BJ (cell line): ENCODE measurements at regions not wholly inside any gene's neighbourhood (a gene's known extent, or its start where the extent isn't known, plus 50 kb on each side); places are given as distances from the start of the nearest gene placed in this dataset.

Experiments used
- CTCF ChIA-PET: fragments of 350-600 bp; formaldehyde crosslinking; extraction: SDS; loops from one replicate; lab custom pipeline; 2021; ENCODE audit warnings: antibody characterized with exemption, inconsistent platforms; lab: Yijun Ruan, JAX
- POLR2A ChIA-PET: fragments of 300-600 bp; sonication (Branson Sonifier 250); formaldehyde crosslinking; extraction: SDS; loops from one replicate; lab custom pipeline; 2021; ENCODE audit warnings: antibody characterized with exemption; lab: Charles Lee
- DNase-seq: peaks from one replicate; pipeline ENCODE4 v3.0.0-alpha.2; 2011; ENCODE audit warnings: low read depth
- H3K27me3 ChIP-seq: 2 replicates; pipeline ENCODE4 v1.6.0; 2011; ENCODE audit warnings: low read length; ENCODE audit not compliant: control insufficient read depth, insufficient read depth
- H3K36me3 ChIP-seq: 2 replicates; pipeline ENCODE4 v1.5.1; 2011; ENCODE audit warnings: low read length; ENCODE audit not compliant: control insufficient read depth, insufficient read depth
- H3K4me3 ChIP-seq: 2 replicates; pipeline ENCODE4 v1.5.1; 2011; ENCODE audit warnings: low read depth, mild to moderate bottlenecking, control low read depth, low read length
- TF ChIP-seq, protein P1 (sequence below): IDR thresholded peaks from 2 replicates; pipeline ENCODE4 v1.5.1; 2011; ENCODE audit warnings: low read depth, mild to moderate bottlenecking, control low read depth, inconsistent platforms, low read length, moderate library complexity; ENCODE audit not compliant: insufficient read depth

DNA sequence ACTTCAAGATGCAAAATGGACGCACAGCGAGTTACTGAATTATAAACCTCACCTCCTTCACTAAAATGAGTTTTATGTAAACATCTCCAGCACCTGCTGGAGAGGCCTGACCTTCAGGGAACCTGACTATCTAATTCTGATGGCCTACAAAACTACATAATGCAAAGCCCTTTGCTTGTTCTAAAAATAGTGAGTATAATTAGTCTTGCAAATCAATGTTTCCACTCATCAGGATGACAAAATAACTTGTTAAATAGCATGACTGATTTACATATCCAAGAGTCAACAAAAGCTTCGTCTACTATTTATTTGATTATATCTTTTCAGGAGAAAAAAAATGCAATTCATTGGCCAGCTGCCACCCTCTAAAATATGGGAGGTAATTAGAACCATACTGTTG lies 326.3 kb upstream of the MC4R start:
- no peak for DNase-seq
- Histone ChIP-seq H3K4me3 (no peak overlapping the region), H3K36me3 (no peaks in the 10 kb centered on the region), H3K27me3 (no peaks in the 10 kb centered on the region)
- TF ChIP-seq, protein P1, sequence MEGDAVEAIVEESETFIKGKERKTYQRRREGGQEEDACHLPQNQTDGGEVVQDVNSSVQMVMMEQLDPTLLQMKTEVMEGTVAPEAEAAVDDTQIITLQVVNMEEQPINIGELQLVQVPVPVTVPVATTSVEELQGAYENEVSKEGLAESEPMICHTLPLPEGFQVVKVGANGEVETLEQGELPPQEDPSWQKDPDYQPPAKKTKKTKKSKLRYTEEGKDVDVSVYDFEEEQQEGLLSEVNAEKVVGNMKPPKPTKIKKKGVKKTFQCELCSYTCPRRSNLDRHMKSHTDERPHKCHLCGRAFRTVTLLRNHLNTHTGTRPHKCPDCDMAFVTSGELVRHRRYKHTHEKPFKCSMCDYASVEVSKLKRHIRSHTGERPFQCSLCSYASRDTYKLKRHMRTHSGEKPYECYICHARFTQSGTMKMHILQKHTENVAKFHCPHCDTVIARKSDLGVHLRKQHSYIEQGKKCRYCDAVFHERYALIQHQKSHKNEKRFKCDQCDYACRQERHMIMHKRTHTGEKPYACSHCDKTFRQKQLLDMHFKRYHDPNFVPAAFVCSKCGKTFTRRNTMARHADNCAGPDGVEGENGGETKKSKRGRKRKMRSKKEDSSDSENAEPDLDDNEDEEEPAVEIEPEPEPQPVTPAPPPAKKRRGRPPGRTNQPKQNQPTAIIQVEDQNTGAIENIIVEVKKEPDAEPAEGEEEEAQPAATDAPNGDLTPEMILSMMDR: no peak
- POLR2A ChIA-PET: no interaction called here
- CTCF ChIA-PET: no interaction called here

DNA sequence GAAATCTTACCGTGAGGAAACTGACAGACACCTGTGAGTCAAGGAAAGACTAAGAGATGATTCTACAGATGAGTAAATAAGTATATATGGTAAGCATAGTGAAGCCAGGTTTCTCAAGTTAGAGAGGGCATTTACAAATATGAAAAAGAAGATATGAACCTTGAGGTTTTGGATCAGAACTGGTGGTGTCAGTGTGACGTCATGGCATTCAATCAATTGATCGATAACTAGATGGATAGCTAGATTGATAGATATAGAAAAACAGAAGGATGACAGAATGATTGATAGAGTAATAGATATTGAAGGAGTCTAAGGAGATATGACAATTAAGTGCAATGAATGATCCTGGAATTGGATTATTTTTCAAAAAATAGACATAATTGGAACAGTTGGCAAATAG lies 350.2 kb upstream of the MC4R start:
- POLR2A ChIA-PET: no interaction called here
- Histone ChIP-seq H3K27me3 (no peaks in the 10 kb centered on the region), H3K4me3 (no peak overlapping the region), H3K36me3 (no peaks in the 10 kb centered on the region)
- CTCF ChIA-PET: no interaction called here
- no peak for DNase-seq
- TF ChIP-seq, protein P1: no peak

DNA sequence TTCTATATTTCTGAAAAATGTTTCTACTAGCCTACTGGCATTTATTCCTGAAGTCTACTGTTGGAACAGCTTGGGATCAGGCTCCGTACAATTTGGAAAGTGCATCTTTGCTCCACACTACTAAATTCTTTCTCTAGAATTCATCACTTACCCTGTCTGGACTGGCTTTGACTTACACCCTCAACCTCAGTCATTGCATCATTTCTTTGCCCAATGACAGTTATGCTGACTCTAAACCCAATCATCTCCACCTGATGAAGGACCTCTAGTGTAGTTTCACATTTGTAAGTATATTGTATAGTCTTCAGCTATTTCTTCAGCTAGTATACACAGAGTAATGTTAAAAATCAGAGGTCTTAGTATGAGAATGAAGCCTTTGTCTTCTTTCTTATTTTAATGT lies 359.6 kb upstream of the MC4R start:
- no peaks in the 10 kb centered on the region for H3K27me3 ChIP-seq
- H3K4me3 ChIP-seq: no peak overlapping the region
- H3K36me3 ChIP-seq: no peaks in the 10 kb centered on the region
- ChIA-PET CTCF (no interaction called here), POLR2A (no interaction called here)
- DNase-seq: no peak
- TF ChIP-seq, protein P1: no peak

DNA sequence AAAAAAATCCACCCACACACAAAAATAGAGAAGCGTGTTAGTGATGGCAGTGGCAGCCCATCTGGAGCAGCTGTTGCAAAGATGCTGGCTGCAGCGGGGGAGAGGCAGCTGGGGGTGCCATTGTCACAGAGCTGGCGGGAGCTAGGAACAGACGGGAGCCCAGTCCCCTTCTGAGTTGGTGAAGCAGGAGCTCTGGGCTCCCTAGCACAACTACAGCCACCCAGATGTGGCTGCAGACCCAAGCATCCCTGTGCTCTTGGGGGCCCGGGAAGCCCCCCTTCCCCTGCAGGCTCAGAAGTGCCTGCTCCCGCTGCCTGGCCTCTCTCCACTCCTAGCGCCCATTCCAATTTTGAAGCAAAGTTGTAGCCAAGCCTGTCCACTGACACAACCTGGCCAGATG lies 366.6 kb upstream of the MC4R start:
- Histone ChIP-seq H3K27me3 (no peaks in the 10 kb centered on the region), H3K4me3 (no peak overlapping the region), H3K36me3 (no peaks in the 10 kb centered on the region)
- ChIA-PET POLR2A (no interaction called here), CTCF (no interaction called here)
- TF ChIP-seq, protein P1: no peak
- DNase-seq: no peak

DNA sequence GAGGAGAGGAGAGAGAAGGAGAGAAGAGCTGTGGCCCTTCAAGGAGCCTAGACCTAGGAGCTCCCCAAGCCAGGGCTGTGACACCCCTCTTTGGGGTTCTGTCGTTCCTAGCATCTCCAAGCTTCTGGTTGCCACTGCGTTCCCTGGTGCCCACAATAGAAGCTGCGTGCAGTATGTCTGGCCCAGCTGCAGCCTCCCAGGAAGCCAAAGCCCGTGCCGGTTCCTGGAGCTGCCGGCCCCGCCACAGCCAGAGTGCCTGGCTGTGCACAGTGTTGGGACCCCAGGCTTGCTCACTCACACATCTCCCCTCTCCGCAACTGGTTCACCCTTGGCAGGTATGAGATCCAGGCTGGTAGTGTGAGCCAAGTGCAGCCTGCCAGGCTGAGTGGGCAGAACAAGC lies 367.7 kb upstream of the MC4R start:
- ChIA-PET POLR2A (no interaction called here), CTCF (no interaction called here)
- TF ChIP-seq, protein P1: no peak
- Histone ChIP-seq H3K27me3 (no peaks in the 10 kb centered on the region), H3K4me3 (no peak overlapping the region), H3K36me3 (no peaks in the 10 kb centered on the region)
- no peak for DNase-seq
